Spleen (tissue), 7 donors: ENCODE measurements at regions not wholly inside any gene's neighbourhood (a gene's known extent, or its start where the extent isn't known, plus 50 kb on each side); places are given as distances from the start of the nearest gene placed in this dataset.

Experiments
- CTCF ChIP-seq, 11 experiments: fragments of 200-600 bp in 7 of 11; fragments of 450-650 bp in 4 of 11; sonication (generic) in 4 of 11; IDR thresholded peaks in 8 of 11; conservative IDR thresholded peaks in 3 of 11; 1 replicate in 7 of 11; 2 replicates in 4 of 11; pipeline versions ENCODE4 v1.4.0 to v1.8.0; 2016 to 2021; ENCODE audit warnings: antibody characterized with exemption in 11 of 11, inconsistent platforms in 4 of 11, mild to moderate bottlenecking in 1 of 11
- POLR2A ChIP-seq, 3 donors: fragments of 450-650 bp; IDR thresholded peaks; one replicate each; pipeline ENCODE4 v1.5.1; 2017; ENCODE audit warnings: antibody characterized with exemption in 3 of 3, mild to moderate bottlenecking in 1 of 3
- POLR2AphosphoS5 ChIP-seq, 3 donors: sonication (generic); formaldehyde crosslinking; IDR thresholded peaks; one replicate each; pipeline ENCODE4 v1.5.1; 2017; ENCODE audit warnings: antibody characterized with exemption in 3 of 3
- donor health status: DM: no; HTN: no; CAD: no; lungs with moderate emphysema.
- donor health status: DM: no; HTN: no; CAD: no.
- donor health status: DM: no; HTN: no; CAD: no.

- TF ChIP-seq CTCF (IDR thresholded peaks at IDR 0.05 in 8 of 11, conservative IDR thresholded peaks at IDR 0.05 in 3 of 11), result no peak
- TF ChIP-seq POLR2A (IDR thresholded peaks at IDR 0.05), result no peak
- TF ChIP-seq POLR2AphosphoS5 (IDR thresholded peaks at IDR 0.05), result no peak
Measured at GRCh38 chr17:14436266-14436665, 135.4 kb downstream of the HS3ST3B1 start.
